ENCODE measurements at regions not wholly inside any gene's neighbourhood (a gene's known extent, or its start where the extent isn't known, plus 50 kb on each side); places are given as distances from the start of the nearest gene placed in this dataset.
"Not testable (repeated sequence)": the region's sequence is repeated elsewhere in the genome, so short reads cannot be mapped to it uniquely, and the experiment has no call there.

DNA sequence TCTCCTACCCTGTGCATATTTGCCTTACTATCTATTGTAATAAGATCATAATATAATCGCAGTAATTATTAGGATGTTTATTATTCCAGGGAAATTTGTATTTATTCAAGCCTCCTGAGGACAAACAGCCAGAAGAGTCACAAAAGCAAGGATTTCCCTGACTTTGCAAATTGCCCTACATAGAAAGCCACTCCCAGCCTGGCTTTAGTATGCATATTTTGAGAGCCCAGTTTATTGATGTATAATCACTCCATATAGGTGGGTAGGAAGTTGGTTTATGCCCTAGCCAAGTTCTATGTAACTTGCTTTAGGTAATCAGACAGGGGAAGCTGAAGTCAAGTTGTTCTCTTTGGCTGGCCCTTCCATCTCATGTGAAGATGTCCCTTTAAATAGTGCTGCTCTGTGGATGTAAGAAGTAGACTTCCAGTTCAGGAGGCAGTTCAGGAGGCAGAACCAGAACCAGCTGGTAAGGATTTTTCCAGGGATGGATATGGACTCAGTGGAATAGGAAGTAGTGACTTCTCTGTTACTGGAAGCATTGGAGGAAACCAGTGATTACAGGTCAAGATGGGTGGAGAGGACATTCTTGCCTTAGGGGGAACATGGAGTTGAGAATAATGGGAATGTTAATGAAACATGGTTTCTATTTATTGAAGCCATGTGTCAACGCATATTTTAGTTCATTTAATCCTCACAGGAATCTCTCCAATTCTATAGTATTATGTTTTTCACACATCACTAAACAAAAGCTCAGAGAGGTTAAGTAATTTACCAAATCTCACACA lies 70.5 kb upstream of the KIT start:
- no peak for DNase-seq

DNA sequence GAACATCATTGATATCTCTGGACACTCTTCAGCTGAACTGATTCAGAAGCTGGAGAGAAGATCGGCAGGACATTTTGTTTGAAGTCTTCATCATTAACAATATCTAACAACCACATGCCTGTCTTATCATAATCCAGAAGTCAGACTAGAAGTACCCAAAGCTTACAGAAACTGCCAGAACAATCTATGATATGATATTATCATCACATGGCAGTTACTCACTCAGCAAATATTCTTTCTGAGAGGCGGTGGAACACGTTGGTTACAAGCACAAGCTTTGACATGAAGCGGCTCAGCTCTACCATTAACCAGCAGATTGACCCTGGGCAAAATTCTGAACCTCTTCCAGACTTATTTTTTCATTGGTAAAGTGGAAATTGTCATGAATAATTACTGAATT lies 69.4 kb upstream of the KIT start:
- no peak for DNase-seq

DNA sequence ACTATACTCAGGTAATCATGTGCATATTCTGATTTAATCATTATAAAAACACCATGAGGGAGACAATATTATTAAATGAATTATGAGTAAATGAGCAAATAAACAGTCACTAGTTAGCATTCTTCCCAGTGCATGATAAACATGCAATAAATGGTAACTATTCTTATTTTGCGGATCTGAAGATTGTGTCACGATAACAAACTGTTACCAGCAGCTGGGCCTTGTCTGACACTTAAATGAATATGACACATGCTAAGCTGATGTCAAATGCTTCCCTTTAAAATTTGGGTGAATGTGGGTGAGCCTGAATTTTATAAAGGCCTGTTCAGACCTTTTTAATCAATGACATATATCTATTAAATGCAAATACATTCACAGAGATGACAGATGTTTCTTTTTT lies 68.2 kb upstream of the KIT start:
- DNase-seq: no peak

DNA sequence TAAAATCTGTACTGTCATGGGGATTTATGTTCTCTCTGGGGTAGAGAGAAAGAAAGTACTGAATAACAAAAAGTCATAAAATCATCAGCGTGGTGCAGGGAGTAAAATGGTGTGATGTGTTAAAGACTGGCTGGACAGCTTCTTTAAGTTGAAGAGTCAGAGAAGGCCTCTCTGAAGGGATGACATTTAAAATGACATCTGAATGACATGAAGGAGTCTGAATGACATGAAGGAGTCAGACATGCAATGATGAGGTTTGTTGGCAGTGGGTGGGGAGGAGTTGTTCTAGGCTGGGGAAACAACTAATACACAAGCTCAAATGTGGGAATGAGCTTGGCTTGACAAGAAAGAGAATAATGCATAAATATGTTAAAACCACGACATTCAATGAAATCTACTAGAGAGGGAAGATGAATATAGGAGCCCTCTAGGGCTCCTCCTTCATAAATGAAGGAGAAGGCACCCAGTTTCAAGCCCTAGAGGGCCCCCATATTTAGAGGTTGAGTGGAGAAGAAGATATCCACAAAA lies 63.9 kb upstream of the KIT start:
- DNase-seq: no peak

DNA sequence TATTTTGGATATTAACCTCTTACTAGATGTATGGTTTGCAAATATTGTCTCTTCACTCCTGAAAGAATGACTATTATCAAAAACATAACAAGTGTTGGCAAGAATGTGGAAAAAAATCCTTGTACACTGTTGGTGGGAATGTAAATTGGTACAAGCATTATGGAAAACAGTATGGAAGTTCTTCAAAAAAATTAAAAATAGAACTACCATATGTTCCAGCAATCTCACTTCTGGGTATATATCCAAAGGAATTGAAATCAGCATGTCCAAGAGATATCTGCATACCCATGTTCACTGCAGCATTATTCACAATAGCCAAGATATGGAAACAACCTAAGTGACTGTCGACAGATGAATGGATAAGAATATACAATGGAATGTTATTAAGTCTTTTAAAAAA lies 61.6 kb upstream of the KIT start:
- DNase-seq: no peak

DNA sequence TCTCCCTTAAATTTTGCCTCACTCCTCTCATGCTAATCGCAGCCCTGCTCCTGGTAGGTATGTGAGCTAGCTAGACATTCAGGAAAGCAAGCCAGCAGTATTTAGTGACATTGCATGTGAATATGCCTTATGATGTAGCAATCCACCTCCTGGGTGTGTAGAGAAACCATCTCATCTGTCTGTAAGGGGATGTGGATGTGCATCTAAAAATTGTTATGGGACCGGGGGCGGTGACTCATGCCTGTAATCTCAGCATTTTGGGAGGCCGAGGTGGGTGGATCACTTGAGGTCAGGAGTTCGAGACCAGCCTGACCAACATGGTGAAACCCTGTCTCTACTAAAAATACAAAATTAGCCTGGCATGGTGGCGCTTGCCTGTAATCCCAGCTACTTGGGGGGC lies 60.1 kb upstream of the KIT start:
- DNase-seq: not testable (repeated sequence)

DNA sequence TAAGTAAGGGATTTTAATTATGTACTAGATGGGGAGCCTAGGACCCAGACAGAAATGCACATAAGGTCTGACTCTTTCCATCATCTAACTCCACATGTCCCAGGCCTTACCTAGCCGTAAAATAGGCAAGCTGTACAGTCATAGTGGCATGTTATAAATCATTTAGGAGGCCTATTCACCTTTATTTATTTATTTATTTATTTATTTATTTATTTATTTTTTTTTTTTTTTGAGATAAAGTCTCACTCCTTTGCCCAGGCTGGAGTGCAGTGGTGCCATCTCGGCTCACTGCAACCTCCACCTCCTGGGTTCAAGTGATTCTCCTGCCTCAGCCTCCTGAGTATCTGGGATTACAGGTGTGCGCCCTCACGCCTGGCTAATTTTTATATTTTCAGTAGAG lies 55.6 kb upstream of the KIT start:
- DNase-seq: not testable (repeated sequence)

DNA sequence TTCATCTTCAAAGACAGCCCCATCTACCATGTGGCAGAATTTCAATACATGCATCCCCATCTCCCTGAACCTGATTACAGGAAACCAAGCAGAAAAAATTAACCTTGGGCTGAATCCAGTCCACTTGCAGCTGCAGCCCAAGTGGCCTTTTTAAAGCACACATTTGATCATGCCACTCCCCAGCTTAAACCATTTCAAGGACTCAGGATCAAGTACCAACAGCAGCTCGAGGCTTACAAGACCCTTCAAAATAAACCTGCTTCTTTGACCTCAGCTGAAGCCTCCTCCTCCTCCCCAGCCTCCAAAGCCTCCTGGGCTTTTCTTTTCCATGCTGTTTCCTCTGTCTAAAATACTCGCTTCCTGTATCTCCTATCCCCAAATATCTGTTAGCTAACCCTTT lies 50.7 kb upstream of the KIT start:
- no peak for DNase-seq

DNA sequence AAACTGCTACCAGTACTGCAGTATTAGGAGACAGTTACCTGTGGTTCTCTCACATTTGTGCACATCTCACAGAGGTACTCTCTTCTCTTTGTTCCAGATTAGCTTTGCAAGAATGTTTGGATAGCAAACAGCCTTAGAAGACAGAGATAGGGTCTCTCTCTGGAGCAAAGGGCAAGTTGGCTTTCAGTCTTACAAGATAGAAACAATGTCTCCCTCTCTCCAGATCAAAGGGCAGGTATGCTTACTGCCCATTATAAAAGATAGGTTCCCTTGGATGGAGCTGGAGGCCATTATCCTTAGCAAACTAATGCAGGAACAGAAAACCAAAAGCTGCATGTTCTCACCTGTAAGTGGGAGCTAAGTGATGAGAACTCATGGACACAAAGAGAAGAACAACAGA lies 50.2 kb upstream of the KIT start:
- DNase-seq: no peak

Data from CD4-positive, alpha-beta T cell treated with Interleukin-4 for 1 hour (primary cell).